ENCODE measurements at regions not wholly inside any gene's neighbourhood (a gene's known extent, or its start where the extent isn't known, plus 50 kb on each side); places are given as distances from the start of the nearest gene placed in this dataset.

DNA sequence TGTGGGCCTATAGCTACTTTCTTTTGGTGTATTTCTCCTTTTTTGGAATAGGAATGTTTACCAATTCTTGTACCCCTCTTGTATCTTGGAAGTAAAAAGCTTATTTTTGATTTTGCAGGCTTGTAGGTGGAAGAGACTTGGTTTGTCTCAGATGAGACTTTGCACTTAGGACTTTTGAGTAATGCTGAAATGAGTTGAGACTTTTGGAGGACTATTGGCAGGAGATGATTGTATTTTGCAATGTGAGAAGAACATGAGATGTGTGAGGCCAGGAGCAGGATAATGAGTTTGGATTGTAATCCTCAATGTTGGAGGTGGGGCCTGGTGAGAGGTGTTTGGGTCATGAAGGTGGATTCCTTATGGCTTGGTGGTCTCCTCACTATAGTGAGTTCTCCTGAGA lies 106.3 kb downstream of the KBTBD8 start:
- DNase-seq (ENCODE audit: low read depth) = no peak
- H3K4me3 ChIP-seq (ENCODE audit: low read depth, low read length) = no peak overlapping the region
- TF ChIP-seq, protein P1, sequence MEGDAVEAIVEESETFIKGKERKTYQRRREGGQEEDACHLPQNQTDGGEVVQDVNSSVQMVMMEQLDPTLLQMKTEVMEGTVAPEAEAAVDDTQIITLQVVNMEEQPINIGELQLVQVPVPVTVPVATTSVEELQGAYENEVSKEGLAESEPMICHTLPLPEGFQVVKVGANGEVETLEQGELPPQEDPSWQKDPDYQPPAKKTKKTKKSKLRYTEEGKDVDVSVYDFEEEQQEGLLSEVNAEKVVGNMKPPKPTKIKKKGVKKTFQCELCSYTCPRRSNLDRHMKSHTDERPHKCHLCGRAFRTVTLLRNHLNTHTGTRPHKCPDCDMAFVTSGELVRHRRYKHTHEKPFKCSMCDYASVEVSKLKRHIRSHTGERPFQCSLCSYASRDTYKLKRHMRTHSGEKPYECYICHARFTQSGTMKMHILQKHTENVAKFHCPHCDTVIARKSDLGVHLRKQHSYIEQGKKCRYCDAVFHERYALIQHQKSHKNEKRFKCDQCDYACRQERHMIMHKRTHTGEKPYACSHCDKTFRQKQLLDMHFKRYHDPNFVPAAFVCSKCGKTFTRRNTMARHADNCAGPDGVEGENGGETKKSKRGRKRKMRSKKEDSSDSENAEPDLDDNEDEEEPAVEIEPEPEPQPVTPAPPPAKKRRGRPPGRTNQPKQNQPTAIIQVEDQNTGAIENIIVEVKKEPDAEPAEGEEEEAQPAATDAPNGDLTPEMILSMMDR (conservative IDR thresholded peaks at IDR 0.05; ENCODE audit: low read depth, low read length) = no peak

DNA sequence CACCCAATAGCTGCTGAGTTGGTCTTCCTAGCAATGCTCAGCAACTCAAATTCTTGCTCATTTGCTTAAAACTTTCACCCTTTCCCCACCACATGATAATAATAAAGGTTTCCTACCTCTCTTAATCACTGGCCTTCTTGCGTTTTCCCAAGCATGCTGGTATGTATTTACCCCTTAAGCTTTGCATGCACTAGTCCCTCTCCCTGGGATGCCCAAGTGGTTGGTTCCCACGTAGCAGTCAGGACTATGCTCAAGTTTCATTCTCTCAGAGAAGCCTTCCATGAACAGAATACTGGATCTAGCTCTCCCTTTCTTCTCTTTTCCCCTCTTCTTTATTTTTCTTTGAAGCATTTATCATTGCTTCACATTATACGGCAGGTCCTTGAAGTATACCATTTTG lies 108.8 kb downstream of the KBTBD8 start:
- no peak for DNase-seq (ENCODE audit: low read depth)
- no peak overlapping the region for H3K4me3 ChIP-seq (ENCODE audit: low read depth, low read length)
- TF ChIP-seq, protein P1 (conservative IDR thresholded peaks at IDR 0.05; ENCODE audit: low read depth, low read length) = no peak

DNA sequence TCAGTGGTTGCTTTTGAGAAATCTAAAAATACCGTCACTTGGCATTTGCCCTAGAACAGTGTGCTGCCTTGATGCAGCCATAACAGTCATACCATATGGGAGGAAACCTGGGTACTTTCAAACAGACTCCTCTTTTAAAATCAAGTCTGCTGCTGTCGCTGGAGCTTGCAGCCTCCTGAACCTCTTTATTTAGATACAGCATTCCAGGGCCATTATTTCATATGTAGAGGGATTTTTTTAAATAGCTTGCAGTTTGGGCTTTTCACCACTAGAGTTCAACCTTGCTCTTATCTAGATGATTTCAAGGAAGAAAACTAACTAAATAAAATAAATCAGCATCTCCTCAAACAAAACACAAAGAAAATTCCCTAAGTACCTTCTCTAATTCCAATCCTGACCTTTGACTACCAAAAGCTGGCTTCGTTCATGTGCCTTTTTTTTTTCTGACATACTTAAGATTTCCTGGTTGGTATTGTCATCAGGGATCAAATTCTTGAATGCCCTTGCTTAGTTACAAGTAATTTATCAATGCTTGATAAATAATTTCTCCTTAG lies 111.6 kb downstream of the KBTBD8 start:
- DNase-seq (ENCODE audit: low read depth) = peak; percentile 41

DNA sequence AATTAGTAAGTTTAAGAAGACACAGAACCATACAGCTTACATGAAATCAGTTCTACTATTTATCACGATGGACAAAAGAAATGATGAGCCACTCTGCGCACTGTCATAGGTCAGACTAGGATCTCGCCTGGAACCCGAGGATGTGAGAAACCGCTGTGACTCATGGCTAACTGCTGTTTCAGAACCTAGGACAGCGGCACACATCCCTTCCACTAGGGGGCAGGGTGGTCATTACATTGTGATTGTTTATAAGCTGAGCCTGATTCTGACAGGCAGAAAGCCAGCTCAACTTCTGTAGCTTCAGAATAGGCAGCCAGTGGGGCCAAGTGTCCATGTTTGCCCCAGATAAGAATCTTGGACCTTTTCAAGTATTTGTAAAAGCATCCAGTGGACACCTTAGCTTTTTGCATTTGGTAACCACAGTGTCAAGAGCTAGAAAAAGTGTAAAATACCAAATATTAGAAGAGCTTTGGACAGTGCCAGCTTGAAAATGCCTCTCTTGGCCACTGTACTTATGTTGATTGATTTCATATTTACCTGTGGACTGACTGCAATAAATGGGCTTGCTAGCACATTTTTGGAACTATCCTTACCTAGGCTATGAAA lies 115.8 kb downstream of the KBTBD8 start:
- TF ChIP-seq, protein P1 (conservative IDR thresholded peaks at IDR 0.05; ENCODE audit: low read depth, low read length) = peak; percentile 99
- H3K4me3 ChIP-seq (ENCODE audit: low read depth, low read length) = no peak overlapping the region
- DNase-seq (ENCODE audit: low read depth) = peak; percentile 48

More for the DNA sequence above, 111.6 kb downstream of the KBTBD8 start:
- TF ChIP-seq, protein P1 (conservative IDR thresholded peaks at IDR 0.05; ENCODE audit: low read depth, low read length) = peak; percentile 75
- H3K4me3 ChIP-seq (ENCODE audit: low read depth, low read length) = no peak overlapping the region

DNA sequence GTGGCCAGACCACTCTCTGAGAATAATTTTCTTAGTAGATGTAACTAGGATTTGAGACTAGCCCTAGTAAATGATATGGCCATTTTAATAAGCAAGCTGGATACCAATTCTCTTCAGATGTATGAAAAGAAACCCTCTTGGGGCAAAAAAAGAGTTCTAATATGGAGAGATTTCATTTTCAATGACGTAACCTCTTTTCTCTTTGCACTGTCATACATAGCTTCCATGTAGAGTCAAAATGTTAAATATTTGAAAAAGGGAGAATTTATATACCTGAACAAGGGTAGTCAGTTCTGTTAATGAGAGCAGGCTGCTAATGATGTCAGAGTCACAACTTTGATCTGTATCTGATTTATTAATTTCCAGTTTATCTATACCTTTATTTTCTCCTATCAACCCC lies 120.0 kb downstream of the KBTBD8 start:
- DNase-seq (ENCODE audit: low read depth) = no peak
- TF ChIP-seq, protein P1 (conservative IDR thresholded peaks at IDR 0.05; ENCODE audit: low read depth, low read length) = no peak
- no peak overlapping the region for H3K4me3 ChIP-seq (ENCODE audit: low read depth, low read length)

DNA sequence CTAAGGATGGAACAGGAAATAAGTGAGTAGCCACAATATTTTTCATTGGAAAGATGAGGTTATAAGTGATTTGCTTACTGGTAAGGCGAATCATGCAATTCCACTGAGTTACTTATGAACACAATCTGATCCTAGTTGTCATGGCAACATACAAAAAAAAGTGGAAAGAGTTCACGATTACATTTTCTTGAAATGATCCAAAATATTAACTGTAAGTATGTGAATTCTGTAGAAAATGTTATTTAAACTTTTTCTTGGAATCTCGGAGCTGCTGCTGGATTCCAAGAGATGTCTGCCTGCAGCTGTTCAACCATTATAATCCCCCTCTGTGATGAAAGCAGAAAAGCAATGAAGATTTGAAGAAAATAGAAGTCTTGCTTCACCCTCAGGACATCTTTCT lies 120.5 kb downstream of the KBTBD8 start:
- no peak overlapping the region for H3K4me3 ChIP-seq (ENCODE audit: low read depth, low read length)
- TF ChIP-seq, protein P1 (conservative IDR thresholded peaks at IDR 0.05; ENCODE audit: low read depth, low read length) = no peak
- no peak for DNase-seq (ENCODE audit: low read depth)

DNA sequence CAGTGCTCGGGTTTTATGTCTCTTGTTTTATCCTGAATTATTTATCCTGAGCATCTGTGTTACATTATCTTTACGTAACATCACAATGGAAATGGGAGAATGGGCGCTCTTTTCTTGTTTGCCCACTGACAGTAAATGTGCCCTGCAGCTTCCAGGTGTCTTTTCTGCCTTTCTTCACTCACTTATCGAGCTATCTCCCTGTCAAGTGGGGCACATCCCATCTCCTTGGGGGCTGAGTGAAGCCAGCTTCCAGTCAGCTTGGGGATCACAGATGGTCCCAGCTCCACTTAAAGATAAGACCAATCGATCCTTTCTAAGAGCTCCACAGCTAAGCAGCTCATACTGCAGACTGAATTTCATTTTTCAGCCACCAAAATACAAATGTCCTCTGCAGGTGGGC lies 125.8 kb downstream of the KBTBD8 start:
- H3K4me3 ChIP-seq (ENCODE audit: low read depth, low read length) = no peak overlapping the region
- TF ChIP-seq, protein P1 (conservative IDR thresholded peaks at IDR 0.05; ENCODE audit: low read depth, low read length) = no peak
- no peak for DNase-seq (ENCODE audit: low read depth)
